ENCODE measurements at regions not wholly inside any gene's neighbourhood (a gene's known extent, or its start where the extent isn't known, plus 50 kb on each side); places are given as distances from the start of the nearest gene placed in this dataset.

GRCh38 chr16:66315210-66315825 lies 51.2 kb upstream of the CDH5 start:
- peak; percentile 58 for DNase-seq

GRCh38 chr16:66311306-66311705 lies 55.2 kb upstream of the CDH5 start:
- no peak for DNase-seq

GRCh38 chr16:66309215-66309807 lies 57.2 kb upstream of the CDH5 start:
- no peak for DNase-seq

- DNase-seq = no peak
These were observed 58.4 kb upstream of the CDH5 start for GRCh38 chr16:66308096-66308495.

GRCh38 chr16:66306366-66307150 lies 59.9 kb upstream of the CDH5 start:
- DNase-seq = no peak

GRCh38 chr16:66304961-66305360 lies 61.5 kb upstream of the CDH5 start:
- no peak for DNase-seq

GRCh38 chr16:66304151-66304550 lies 62.3 kb upstream of the CDH5 start:
- DNase-seq = no peak

GRCh38 chr16:66300501-66300900 lies 66.0 kb upstream of the CDH5 start:
- no peak for DNase-seq

- DNase-seq = no peak
These were observed 66.5 kb upstream of the CDH5 start for GRCh38 chr16:66300037-66300436.

GRCh38 chr16:66299349-66299748 lies 67.1 kb upstream of the CDH5 start:
- DNase-seq = no peak

- DNase-seq = no peak
These were observed 67.8 kb upstream of the CDH5 start for GRCh38 chr16:66298571-66299120.

GRCh38 chr16:66298006-66298405 lies 68.5 kb upstream of the CDH5 start:
- DNase-seq = no peak

- no peak for DNase-seq
These were observed 69.9 kb upstream of the CDH5 start for GRCh38 chr16:66296591-66296990.

GRCh38 chr16:66295761-66296546 lies 70.5 kb upstream of the CDH5 start:
- DNase-seq = no peak

GRCh38 chr16:66295213-66295612 lies 71.3 kb upstream of the CDH5 start:
- DNase-seq = no peak

GRCh38 chr16:66294507-66294906 lies 72.0 kb upstream of the CDH5 start:
- DNase-seq = no peak

GRCh38 chr16:66293932-66294331 lies 72.6 kb upstream of the CDH5 start:
- no peak for DNase-seq

GRCh38 chr16:66293207-66293735 lies 73.2 kb upstream of the CDH5 start:
- no peak for DNase-seq

- no peak for DNase-seq
These were observed 74.1 kb upstream of the CDH5 start for GRCh38 chr16:66292241-66292935.

- DNase-seq = no peak
These were observed 74.7 kb upstream of the CDH5 start for GRCh38 chr16:66291833-66292232.

GRCh38 chr16:66290431-66290830 lies 76.1 kb upstream of the CDH5 start:
- DNase-seq = no peak

GRCh38 chr16:66289986-66290385 lies 76.5 kb upstream of the CDH5 start:
- DNase-seq = no peak
